ENCODE measurements at regions not wholly inside any gene's neighbourhood (a gene's known extent, or its start where the extent isn't known, plus 50 kb on each side); places are given as distances from the start of the nearest gene placed in this dataset.

- Histone ChIP-seq H3K56ac (replicated peaks; ENCODE audit: insufficient read length, low read depth, low read length) (no peak overlapping the region), H3K23ac (ENCODE audit: insufficient read length) (no peak overlapping the region), H2BK20ac (ENCODE audit: low read length) (no peak overlapping the region), H3K18ac (ENCODE audit: extremely low read depth, low read length) (no peak overlapping the region), H2BK15ac (ENCODE audit: low read length) (no peak overlapping the region), H2AFZ (ENCODE audit: low read length) (no peak overlapping the region), H2BK5ac (ENCODE audit: low read depth, low read length) (no peak overlapping the region), H2BK120ac (replicated peaks; ENCODE audit: low read depth, low read length) (no peak overlapping the region), H3K9me3 (ENCODE audit: insufficient read depth in 2 of 2, low read depth in 1 of 2, low read length in 1 of 2) (peaks cover 0 to 7% of the 10 kb centered on the region in 2 experiments; a peak in 1 of 4 replicates), H4K8ac (ENCODE audit: extremely low read depth, insufficient read depth, low read length) (no peak overlapping the region), H3K36me3 (ENCODE audit: control insufficient read depth in 2 of 4, insufficient read depth in 4 of 4, low read length in 3 of 4) (no peaks in the 10 kb centered on the region), H3K4ac (replicated peaks; ENCODE audit: insufficient read length, low read depth, low read length) (no peak overlapping the region), H3K14ac (ENCODE audit: insufficient read length) (no peak overlapping the region), H4K5ac (ENCODE audit: insufficient read length, low read depth, low read length) (no peak overlapping the region), H3K79me1 (ENCODE audit: low read depth, low read length) (no peaks in the 10 kb centered on the region), H3K27me3 (replicated peaks in 1 of 4; ENCODE audit: control insufficient read depth in 3 of 4, extremely low read depth in 1 of 4, insufficient read depth in 3 of 4, low read length in 3 of 4) (no peaks in the 10 kb centered on the region), H3K9ac (replicated peaks in 1 of 4; ENCODE audit: extremely low read depth in 1 of 4, low read depth in 3 of 4, low read length in 3 of 4) (no peak overlapping the region), H3K4me1 (replicated peaks in 1 of 4; ENCODE audit: control insufficient read depth in 3 of 4, insufficient read depth in 4 of 4, low read length in 3 of 4) (no peaks in the 10 kb centered on the region), H3K27ac (ENCODE audit: low read depth, low read length) (no peak overlapping the region), H3K79me2 (ENCODE audit: control insufficient read depth in 1 of 2, insufficient read depth in 2 of 2, low read length in 2 of 2) (no peaks in the 10 kb centered on the region), H2BK12ac (ENCODE audit: low read depth, low read length) (no peak overlapping the region), H4K20me1 (replicated peaks in 1 of 2; ENCODE audit: control insufficient read depth in 1 of 2, insufficient read depth in 2 of 2, low read length in 2 of 2) (no peaks in the 10 kb centered on the region), H4K91ac (replicated peaks; ENCODE audit: insufficient read length, low read length) (no peak overlapping the region), H3K23me2 (ENCODE audit: low read depth, low read length) (no peaks in the 10 kb centered on the region), H3K4me2 (ENCODE audit: insufficient read depth in 1 of 2, low read depth in 2 of 2, low read length in 2 of 2) (no peak overlapping the region), H2AK5ac (ENCODE audit: low read depth, low read length) (no peak overlapping the region), H3K4me3 (ENCODE audit: extremely low read depth in 1 of 4, insufficient read depth in 2 of 4, low read depth in 3 of 4, low read length in 4 of 4) (no peak overlapping the region)
- ChIA-PET CTCF (ENCODE audit: partially characterized antibody) (interaction anchor here (1.3 kb wide), 1 partner anchor 150 kb away, joined by 3 read pairs; no protein-coding TSS in a partner anchor), POLR2A (ENCODE audit: partially characterized antibody) (no interaction called here)
- WGBS, 2 experiments (ENCODE audit: extremely low coverage in 1 of 2, insufficient coverage in 1 of 2, insufficient read length in 1 of 2, insufficient replicate concordance in 2 of 2, low coverage in 1 of 2, low lambda C conversion rate in 2 of 2, missing lambda C conversion rate in 1 of 2) = 73% methylated on average over 1 of the region's 1 CpG; no CpG with 5 or more reads in 1 of the 2 experiments
- FAIRE-seq (no peak), DNase-seq (ENCODE audit: low read depth in 1 of 2, low spot score in 2 of 2) (no peak)
- TF ChIP-seq JUND (IDR thresholded peaks at IDR 0.05; ENCODE audit: low read length) = no peak
- no peak for TF ChIP-seq MAX (IDR thresholded peaks at IDR 0.05)
- TF ChIP-seq GABPA (IDR thresholded peaks at IDR 0.05; ENCODE audit: borderline replicate concordance, insufficient read depth, low read length) = no peak
- TF ChIP-seq CTCF (IDR thresholded peaks at IDR 0.05; ENCODE audit: control extremely low read depth in 1 of 3, insufficient read depth in 1 of 3, low read depth in 1 of 3, low read length in 3 of 3) = no peak
- TF ChIP-seq USF2 (IDR thresholded peaks at IDR 0.05; ENCODE audit: low read length) = no peak
- no peak for TF ChIP-seq BCL11A (IDR thresholded peaks at IDR 0.05; ENCODE audit: low read depth in 2 of 2, low read length in 2 of 2)
- no peak for TF ChIP-seq CBX5 (IDR thresholded peaks at IDR 0.05; ENCODE audit: low read depth, low read length)
- no peak for TF ChIP-seq RXRA (IDR thresholded peaks at IDR 0.05; ENCODE audit: insufficient read depth, low read depth, low read length)
- TF ChIP-seq CHD1 (IDR thresholded peaks at IDR 0.05; ENCODE audit: low read depth, low read length) = no peak
- no peak for TF ChIP-seq BRCA1 (IDR thresholded peaks at IDR 0.05; ENCODE audit: low read depth, low read length)
These were observed 315.6 kb upstream of the HAND2 start for GRCh38 chr4:173845580-173845979.
